ENCODE measurements at regions not wholly inside any gene's neighbourhood (a gene's known extent, or its start where the extent isn't known, plus 50 kb on each side); places are given as distances from the start of the nearest gene placed in this dataset.

DNA sequence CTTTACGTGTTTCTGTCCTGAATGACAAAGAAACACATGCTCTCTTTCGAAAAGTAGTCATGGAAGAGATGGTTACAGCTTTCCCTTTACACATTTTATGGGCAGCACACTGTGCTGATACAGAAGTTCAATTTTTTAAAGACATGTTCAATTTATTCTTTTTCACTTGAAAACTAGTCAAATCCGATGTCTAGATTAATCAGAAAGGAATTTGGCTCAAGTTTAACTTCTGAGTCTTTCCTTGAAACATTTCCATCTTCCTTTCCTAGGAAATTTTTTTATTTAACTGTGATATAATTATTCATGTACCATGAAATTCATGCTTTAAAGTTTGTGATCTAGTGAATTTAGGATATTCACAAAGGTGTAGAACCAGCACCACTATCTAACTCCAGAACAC, 360.1 kb downstream of the TNS3 start:
- DNase-seq (ENCODE audit: low spot score) = no peak

DNA sequence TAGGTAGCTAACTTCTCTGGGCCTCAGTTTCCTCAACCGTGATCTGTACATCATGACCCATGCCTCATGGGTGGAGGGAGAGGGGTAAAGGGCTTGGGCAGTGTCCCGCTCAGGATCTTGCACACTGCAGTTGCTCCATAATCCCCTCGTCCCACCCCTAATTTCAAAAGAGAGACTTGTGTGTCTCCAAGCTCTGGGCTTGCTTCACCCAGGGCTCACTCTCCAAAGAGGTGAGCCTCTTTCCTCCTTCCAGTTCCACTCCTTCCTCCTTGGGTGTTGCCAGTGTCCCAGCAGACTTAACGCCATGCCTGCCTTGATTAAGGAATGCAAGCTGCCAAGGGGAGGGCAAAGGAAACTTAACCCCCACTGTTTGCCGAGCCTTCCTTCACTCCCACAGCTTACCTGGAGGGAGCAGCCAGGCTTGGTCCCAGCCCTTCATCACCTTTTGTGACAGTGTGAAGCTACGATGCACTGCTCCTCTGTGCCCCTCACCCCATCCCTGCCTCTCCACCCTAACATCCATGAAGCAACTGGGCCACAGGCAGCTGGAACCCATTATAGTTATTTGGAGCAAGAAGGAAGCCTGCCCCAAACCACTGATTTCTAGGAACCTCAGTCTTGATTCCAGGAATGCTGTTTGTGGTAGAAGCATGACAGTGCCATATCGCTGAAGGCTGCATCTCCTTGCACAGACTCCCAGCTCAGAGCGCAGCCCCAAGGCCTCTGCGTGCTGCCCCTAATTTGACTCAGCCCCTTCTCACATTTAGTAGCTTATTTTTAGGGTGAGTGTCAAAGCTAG, 363.3 kb downstream of the TNS3 start:
- no peak for DNase-seq (ENCODE audit: low spot score)

DNA sequence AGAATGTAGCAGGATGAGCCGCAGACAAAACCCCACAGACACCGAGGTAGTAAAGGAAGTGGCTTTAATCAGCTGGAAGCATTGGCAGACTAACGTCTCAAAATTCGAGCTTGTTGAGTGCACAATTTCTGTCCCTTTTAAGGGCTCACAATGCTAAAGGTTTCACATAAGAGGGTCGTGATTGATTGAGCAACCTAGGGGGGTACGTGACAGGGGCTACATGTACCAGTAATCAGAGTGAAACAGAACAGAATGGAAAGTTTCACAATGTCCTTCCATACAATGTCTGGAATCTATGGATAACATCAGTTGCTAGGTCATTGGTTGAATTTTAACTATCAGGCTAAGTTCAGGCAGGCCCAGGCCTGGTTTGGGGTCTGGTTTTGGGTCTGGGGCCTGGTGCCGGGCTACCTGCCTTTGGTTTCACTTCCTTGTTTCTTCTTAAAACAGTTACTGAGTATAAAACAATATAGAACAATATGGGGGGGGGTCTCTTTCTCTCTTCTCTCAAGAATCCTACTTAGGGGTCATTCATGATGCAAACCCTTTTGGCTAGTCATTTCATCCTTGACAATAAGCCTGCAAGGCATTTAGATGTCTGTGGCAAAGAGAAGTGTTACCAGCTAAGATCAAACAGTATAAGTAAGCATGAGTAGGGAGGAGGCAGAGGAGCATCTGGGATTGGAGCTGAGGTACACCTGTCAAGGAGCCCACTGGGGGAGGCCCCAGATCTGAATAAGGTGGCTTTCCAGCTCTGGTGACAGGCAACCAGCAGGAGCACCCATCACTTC, 364.1 kb downstream of the TNS3 start:
- DNase-seq (ENCODE audit: low spot score) = no peak

DNA sequence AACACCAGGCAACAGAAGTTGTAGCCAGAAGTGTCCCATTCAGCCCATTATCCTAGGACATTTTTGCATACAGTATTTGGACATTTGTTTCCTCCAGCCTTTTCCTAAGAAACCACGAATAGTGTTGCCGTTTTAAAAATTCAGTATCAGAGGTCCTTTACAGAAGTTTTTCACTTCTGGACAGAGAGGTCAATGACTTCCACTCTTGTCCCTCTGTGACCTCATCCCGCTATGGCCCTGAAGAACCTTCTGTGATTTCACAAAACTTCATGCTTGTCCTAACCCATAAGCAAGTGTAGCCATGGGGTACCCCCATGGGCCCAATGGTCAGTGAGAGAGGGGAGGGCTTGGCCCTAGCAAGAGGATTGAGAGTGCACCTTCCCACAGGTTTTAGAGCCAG, 364.8 kb downstream of the TNS3 start:
- DNase-seq (ENCODE audit: low spot score) = no peak

DNA sequence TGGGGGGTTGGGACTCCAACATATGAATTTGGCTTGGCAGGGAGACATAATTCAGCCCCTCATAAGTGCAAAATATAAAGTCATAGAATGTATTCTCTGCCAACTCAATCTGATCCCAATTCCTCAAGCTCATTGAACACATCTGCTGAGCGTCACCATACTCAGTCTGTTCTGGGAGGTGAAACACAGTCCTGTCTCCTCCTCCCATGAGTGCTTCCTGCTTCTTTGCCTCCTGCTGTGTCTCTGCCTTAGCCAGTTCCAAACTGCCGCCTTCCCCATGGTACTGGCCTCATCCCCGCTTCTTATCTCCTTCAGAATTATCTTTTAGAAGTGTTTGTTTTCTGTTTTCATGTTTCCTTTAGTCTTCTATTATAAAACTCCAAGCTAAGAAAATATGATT, 365.5 kb downstream of the TNS3 start:
- no peak for DNase-seq (ENCODE audit: low spot score)

DNA sequence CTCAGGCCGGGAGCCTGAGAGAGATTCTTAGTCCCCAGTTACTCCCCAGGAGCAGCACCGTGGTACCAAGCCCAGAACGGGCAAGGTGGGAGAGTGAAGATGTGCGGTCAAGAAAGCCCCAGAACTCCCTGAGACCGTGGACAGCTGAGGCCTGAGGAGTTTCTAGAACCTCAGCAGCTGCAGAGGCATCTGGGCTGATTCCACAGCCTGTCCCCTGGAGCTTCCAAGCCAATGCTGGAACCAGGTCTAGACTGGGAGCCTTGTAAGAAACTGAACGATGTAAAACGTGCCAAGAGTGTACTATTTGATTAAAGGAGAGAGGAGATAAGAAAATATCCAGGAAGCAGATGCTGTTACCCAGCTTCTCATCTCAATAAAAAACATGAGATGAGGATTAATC, 366.3 kb downstream of the TNS3 start:
- DNase-seq (ENCODE audit: low spot score) = no peak

DNA sequence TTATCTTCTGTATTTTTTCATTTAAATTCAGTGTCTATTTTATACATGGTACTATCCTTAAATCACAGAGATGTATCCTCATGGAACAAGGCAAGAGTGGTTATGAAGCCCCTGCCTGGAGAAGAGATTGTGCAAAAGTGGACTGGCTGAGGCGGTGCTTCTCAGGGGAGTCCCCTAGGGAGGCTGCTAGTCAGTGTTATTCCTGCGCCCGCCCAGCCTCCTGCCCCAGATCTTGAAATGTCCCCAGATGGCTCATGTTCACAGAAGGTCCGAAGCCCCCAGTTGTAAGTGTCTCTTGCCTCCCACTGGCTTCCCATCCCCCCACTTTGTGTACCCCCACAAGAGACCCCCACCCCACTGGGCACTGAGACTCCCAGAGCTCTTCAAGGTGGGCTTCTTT, 366.9 kb downstream of the TNS3 start:
- no peak for DNase-seq (ENCODE audit: low spot score)

DNA sequence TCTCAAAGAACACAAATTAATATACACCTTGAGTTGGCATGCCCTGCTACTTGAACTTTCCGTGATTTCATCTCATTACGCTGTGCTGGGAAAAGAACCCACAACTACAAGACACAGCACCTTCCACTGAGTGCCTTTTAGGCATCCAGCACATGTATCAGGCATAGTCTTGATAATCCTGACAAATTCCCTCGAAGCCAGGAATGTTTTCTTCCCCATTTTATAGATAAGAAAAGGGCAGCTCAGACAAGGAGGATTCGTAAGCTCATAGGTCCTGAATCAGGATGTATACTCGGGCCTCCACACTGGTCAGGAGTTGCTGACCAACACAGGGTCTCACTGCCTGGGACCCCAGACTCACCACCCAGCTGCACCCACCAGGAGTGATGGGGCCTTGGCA, 368.6 kb downstream of the TNS3 start:
- no peak for DNase-seq (ENCODE audit: low spot score)

DNA sequence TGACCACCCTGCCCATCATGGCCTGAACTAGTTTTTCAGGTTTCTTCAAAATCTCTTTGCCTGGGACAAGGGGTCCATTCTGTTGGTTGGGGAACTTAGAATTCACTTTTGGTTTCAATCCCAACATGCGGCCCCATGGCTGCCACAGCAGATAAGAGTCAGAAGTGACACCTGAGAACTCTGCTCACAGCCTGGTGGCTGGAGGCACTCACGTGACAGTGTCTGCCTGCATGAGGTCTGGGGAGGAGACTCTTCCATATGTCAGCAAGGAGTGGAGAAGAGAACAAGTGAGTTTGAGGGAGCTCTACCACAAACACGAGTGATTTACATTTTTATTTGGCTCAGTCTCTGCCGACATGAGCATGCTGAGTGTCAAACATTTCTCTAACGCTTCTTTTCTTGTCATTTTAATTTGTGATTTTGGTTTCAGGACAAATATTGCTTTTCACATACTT, 370.4 kb downstream of the TNS3 start:
- DNase-seq (ENCODE audit: low spot score) = peak; percentile 29

DNA sequence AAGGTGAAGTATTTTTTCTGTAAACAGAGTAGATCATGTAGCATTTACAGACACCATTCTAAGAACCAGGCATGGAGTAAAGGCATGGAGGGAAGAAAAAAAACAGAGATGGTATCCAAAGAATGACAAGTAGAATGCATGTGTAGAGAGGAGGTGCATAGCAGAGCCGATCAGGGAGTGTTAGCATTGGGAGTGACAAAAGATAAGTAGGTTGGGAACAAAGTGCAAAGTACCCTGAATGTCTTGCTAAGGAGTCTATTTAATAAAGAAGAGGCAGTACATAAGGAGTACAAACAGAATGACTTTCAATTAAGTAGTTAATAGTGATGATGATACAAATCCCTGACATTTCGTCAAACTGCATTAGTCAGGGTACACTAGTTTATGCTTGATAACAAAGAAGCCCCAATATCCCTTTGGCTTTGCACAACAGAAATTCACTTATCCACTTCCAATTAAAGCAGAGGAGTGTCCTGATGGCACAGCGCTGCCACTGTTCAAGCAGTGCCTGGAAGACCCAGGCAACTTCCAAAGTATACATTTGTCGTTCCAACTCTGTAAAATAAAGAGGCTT, 371.5 kb downstream of the TNS3 start:
- no peak for DNase-seq (ENCODE audit: low spot score)

DNA sequence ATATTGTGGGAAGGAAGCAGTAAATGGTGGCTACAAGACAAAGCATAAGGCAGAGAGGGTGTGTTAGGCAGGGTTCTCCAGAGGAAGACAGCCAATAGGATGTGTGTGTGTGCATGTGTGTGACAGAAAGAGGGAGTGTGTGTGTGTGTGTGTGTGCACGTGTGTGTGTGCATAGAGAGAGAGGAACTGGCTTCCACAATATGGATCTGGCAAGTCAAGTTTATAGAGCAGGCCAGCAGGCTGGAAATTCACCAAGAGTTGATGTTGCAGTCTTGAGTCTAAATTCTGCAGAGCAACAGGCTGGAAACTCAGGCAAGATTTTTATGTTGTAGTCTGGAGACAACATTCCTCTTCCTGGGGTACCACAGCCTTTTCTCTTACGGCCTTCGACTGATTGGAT, 374.0 kb downstream of the TNS3 start:
- no peak for DNase-seq (ENCODE audit: low spot score)

DNA sequence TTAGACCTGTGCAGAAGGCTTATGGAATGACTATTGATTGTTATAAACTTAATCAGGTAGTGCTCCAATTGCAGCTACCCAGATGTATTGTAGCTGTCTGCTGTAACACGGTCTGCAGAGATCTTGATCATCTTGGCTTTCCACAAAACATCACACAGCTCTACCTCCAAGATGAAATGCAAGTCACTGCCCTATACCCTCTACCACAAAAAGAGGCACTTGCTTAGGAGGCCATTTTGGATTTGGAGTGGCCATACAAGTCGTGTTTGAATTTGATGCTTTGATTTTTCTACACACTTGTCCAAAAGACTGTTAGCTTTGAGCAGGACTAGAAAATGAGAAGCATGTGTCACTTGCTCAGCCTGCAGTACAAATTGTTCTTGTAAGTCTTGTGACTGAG, 377.2 kb downstream of the TNS3 start:
- no peak for DNase-seq (ENCODE audit: low spot score)

DNA sequence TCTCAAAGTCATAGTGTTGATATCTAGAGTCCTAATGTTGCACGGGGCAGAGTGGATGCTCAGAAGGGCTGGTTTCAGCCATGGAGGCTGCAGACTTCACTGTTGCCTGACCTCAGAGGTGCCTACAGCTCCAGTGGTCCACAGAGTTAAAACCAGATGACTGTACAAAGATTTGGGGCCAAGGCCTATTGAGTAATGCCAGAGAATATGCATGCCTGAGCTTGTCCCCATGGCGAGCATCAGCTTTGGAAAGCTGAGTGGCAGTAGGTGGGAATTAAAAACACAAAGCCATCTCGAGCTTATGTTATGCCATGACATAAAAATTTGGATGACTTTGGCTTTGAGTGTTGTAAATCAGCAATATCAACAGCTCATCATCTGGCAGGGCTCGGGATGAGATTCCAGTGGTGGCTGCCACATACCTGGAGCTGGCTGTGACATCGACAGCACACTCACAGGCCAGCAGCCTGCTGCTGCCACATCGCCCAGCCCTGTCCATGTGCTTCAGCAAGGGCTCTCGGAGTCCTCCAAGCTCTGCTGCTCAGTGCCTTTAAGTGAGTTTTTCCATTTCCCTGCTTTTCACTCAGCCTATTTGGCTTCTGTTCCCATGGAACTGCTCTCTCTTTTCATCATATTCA, 379.6 kb downstream of the TNS3 start:
- DNase-seq (ENCODE audit: low spot score) = no peak

DNA sequence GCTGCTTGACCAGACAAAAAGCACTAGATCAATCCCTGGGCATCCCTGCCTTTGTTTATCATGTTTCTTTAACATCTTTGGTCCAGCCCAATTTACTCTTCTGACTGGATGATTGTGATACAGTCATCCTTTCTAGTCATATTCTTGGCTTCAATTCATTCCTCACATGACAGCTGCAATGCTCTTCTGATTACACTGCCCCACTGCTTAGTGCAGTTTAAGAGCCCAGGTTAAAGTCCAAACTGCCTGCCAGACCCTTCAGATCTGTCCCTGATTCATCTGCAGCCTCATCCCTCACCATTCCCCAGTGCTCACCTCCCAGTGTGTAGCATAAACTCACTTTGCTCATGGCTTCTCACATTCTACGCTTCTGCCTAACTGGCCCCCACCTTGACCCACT, 383.8 kb downstream of the TNS3 start:
- DNase-seq (ENCODE audit: low spot score) = no peak

DNA sequence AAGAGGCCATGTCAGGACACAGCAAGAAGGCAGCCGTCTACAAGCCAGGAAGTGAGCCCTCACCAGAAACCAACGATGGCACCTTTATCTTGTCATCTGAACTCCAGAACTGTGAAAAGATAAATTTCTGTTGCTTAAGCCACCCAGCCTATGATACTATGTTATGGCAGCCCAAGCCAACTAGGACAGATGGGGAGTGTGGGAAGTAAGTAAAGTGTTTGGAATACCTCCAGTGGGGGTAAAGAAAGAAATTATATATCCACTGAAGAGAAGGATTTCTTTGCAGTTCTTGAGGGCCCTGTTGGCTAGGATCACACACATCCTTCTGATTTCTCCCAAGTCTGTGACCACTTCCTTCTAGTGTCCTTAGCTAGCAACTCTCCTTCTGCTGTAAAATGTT, 384.4 kb downstream of the TNS3 start:
- no peak for DNase-seq (ENCODE audit: low spot score)

DNA sequence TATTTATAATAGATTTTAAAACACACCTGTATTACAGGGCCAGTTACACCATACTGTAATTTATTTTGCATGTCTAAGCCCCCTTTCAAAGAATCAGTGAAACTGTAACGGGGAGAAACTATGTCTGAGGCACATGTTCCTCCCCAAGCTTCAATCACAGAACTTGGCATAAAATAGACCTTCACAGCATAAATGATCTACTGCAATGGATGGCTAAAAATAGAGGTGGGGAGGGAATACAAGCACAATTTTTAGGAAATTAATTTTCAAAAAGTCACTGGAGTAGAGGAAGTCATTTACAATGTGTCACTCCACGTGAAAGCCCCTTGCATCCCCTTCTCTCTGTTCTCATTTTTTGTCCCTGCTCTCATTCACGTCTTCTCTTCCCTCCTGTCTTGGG, 385.2 kb downstream of the TNS3 start:
- no peak for DNase-seq (ENCODE audit: low spot score)

DNA sequence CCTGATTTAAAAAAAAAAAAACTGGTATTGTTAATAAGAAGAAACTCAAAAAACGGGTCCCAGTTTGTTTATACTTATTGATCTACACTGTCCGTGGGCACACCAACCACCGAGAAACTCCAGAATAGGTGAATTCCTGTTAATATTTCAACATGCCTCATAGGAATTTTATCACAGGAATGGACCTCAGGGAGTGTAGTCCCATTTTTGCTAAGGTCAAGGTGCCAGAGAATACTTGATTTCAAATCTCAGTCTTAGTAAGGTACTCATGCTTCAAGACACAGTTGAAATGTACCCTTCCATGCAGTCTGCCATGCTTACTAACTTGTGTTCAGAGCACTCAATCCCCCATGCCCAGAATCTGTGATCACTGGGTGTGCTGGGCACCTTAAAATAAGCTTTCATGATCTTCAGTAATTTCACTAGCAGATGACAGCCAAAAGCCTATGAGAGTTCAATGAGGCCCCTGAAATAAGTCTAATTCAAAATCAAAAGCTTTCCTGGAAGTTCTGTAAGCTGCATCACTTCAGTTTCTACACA, 385.7 kb downstream of the TNS3 start:
- DNase-seq (ENCODE audit: low spot score) = no peak

DNA sequence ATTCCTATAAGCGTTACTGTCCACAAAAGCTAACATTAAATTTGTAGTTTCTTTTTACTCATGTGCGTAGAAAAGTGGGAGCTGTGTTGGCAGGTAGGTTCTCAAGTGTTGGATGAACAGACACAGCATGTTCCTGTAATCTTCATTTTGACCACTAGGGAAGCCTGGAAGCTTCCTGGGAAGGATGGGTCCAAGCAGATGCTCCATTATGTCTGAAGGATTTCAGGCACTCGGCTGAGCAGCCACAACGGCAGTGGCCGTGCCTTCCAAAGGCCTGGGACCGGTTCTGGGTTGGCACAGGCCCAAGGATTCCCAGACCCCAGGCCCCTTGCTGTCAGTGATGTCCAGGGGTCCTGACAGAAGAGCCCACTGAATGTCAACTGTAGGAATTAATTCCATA, 386.3 kb downstream of the TNS3 start:
- peak; percentile 56 for DNase-seq (ENCODE audit: low spot score)

DNA sequence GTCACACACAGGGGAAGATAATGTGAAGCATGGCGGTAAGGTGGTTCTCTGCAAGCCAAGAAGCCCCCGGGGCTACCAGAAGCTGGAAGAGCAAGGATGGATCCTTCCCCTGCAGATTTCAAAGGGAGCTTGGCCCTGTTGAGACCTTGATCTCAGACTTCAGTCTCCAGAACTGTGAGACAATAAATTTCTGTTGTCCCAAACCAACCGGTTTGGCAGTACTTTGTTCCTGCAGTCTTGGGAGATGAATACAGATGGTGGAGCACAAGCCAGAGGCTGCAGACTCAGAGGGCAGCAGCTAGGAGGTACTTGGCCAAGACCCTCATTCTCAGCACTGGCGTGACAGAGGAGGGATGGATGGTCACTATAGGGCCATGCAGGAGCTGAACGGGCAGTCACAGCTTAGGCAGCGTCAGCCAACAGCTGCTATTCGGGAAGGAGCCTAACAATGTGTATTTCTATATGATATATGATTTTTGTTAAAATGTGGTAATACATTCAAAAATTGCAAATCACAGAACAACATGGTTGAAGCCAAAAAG, 387.3 kb downstream of the TNS3 start:
- DNase-seq (ENCODE audit: low spot score) = no peak

DNA sequence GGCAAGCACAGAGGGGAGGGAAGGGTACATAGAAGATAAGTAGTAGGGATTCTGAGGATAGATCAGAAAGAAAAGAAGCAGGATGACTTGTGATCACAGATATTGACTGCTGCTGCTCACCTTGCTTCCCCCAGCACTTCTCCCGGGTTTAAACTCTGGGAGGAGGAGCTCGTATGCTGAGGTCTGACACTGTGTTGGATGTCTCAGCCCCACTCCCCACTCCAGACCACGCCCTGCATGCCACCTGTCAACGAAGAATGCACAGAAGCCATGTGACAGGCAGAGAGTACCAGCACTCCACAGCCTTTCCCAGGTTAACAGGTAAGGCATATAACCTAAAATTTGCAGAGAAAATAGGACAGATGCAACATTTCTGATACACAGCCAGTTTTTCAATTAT, 388.9 kb downstream of the TNS3 start:
- DNase-seq (ENCODE audit: low spot score) = no peak

DNA sequence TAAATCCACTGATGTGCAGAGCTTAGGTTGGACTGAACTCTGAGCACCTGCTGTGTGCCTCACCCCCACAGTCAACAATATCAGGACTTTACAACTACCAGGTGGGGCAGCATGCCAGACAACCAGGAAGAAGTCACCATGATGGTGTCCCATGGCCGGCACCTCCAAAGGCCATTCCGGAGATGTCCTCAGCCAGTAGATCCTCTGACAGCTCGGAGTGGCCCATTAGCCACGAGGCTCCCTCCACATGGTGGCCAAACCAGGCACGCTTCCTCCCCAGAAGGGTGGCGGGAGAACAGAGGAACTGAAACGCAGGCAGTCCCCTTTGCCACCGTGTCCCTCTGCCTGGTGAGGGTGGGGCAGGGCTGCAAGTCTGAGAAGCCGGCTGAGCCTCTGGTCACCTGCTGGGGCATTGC, 390.0 kb downstream of the TNS3 start:
- DNase-seq (ENCODE audit: low spot score) = no peak

DNA sequence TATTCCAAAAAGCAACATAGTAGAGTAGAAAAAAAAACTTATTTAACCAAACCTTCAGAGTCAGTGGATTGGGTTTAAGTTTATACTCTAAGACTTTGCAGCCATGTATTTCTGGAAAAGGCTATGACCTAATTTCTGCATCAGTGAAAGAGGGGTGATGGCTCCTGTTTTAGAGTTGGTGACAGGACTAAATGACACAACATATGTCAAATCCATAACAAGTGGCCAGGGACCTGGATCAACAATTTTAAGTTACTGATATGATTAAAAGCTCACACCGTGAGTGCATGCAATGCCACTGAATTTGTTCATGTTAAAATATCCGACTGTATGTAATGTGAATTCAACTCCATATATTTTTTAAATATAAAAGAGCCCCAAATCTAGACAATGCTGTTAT, 390.6 kb downstream of the TNS3 start:
- no peak for DNase-seq (ENCODE audit: low spot score)
